ENCODE measurements at regions not wholly inside any gene's neighbourhood (a gene's known extent, or its start where the extent isn't known, plus 50 kb on each side); places are given as distances from the start of the nearest gene placed in this dataset.

DNA sequence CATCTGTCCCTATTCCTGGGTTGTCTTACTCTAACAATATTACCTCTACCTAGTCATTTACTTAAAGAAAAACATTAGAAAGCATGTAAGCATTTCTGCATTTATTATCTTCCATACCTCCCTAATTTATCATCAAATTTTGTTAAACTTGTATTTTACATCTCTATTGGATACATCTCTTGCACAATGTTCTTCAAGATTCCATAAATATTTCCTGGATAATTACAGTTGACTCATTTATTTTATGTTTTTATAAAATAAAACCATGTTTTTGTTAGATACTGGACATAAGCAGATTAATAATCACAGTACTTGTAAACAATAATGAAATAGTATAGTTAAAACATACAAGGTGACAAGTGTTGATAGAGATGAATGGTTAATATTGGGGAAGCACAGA is 209.0 kb downstream of the TMTC3 start:
- TF ChIP-seq, protein P1, sequence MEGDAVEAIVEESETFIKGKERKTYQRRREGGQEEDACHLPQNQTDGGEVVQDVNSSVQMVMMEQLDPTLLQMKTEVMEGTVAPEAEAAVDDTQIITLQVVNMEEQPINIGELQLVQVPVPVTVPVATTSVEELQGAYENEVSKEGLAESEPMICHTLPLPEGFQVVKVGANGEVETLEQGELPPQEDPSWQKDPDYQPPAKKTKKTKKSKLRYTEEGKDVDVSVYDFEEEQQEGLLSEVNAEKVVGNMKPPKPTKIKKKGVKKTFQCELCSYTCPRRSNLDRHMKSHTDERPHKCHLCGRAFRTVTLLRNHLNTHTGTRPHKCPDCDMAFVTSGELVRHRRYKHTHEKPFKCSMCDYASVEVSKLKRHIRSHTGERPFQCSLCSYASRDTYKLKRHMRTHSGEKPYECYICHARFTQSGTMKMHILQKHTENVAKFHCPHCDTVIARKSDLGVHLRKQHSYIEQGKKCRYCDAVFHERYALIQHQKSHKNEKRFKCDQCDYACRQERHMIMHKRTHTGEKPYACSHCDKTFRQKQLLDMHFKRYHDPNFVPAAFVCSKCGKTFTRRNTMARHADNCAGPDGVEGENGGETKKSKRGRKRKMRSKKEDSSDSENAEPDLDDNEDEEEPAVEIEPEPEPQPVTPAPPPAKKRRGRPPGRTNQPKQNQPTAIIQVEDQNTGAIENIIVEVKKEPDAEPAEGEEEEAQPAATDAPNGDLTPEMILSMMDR (IDR thresholded peaks at IDR 0.05): no peak
- TF ChIP-seq POLR2A (IDR thresholded peaks at IDR 0.05): no peak
- TF ChIP-seq EP300 (IDR thresholded peaks at IDR 0.05): no peak

Measured in stomach (tissue), 4 donors.